ENCODE measurements at regions not wholly inside any gene's neighbourhood (a gene's known extent, or its start where the extent isn't known, plus 50 kb on each side); places are given as distances from the start of the nearest gene placed in this dataset.
A peak's percentile ranks its signal among the peaks of the same experiment; 100 is the strongest.

GRCh38 chrX:94058728-94059382 lies 384.8 kb downstream of the FAM133A start:
- Histone ChIP-seq H3K36me3 (no peaks in the 10 kb centered on the region), H3K27ac (replicated peaks in 1 of 4) (no peak overlapping the region), H3K9me3 (no peaks in the 10 kb centered on the region), H3K4me1 (no peaks in the 10 kb centered on the region), H3K4me3 (no peak overlapping the region), H3K27me3 (peaks cover 0 to 6% (median 0%) of the 10 kb centered on the region in 4 donors)
- no peak for DNase-seq (ENCODE audit: extremely low spot score)
- intact Hi-C loops (cut with DNase I): no loop called here
- 34% methylated on average over 9 of the region's 9 CpGs for WGBS
- TF ChIP-seq CTCF (IDR thresholded peaks at IDR 0.05): peak in 2 of 3 experiments; percentile 22 to 26
- no peak for TF ChIP-seq POLR2A (IDR thresholded peaks at IDR 0.05; ENCODE audit: low read depth)

GRCh38 chrX:94065091-94065490 lies 391.1 kb downstream of the FAM133A start:
- no peak for TF ChIP-seq POLR2AphosphoS5 (IDR thresholded peaks at IDR 0.05)
- TF ChIP-seq POLR2A (IDR thresholded peaks at IDR 0.05; ENCODE audit: low read depth): no peak
- no peak for TF ChIP-seq EP300 (IDR thresholded peaks at IDR 0.05)
- TF ChIP-seq CTCF (IDR thresholded peaks at IDR 0.05): no peak
- 79% methylated on average over 7 of the region's 7 CpGs for whole genome bisulfite sequencing
- no peak overlapping the region for H3K4me3 ChIP-seq
- no peak overlapping the region for H3K27ac ChIP-seq (replicated peaks in 1 of 4)
- H3K36me3 ChIP-seq: no peaks in the 10 kb centered on the region
- H3K9me3 ChIP-seq: no peaks in the 10 kb centered on the region
- no peak for DNase-seq (ENCODE audit: extremely low spot score)
- H3K4me1 ChIP-seq: no peaks in the 10 kb centered on the region
- intact Hi-C loops (cut with DNase I): no loop called here
- H3K27me3 ChIP-seq: no peaks in the 10 kb centered on the region

- TF ChIP-seq POLR2AphosphoS5 (IDR thresholded peaks at IDR 0.05) (no peak), POLR2A (IDR thresholded peaks at IDR 0.05; ENCODE audit: low read depth) (no peak), CTCF (IDR thresholded peaks at IDR 0.05) (no peak), EP300 (IDR thresholded peaks at IDR 0.05) (no peak)
- intact Hi-C loops (cut with DNase I): no loop called here
- Histone ChIP-seq H3K4me3 (no peak overlapping the region), H3K9me3 (no peaks in the 10 kb centered on the region), H3K36me3 (no peaks in the 10 kb centered on the region), H3K27me3 (no peaks in the 10 kb centered on the region), H3K4me1 (no peaks in the 10 kb centered on the region), H3K27ac (replicated peaks in 1 of 4) (no peak overlapping the region)
- DNase-seq (ENCODE audit: extremely low spot score): no peak
- WGBS: no CpG with 5 or more reads among the region's 1 CpG
Observed at GRCh38 chrX:94089149-94089548, 415.1 kb downstream of the FAM133A start.

GRCh38 chrX:94097868-94098267 lies 423.9 kb downstream of the FAM133A start:
- Histone ChIP-seq H3K27ac (replicated peaks in 1 of 4) (no peak overlapping the region), H3K4me1 (no peaks in the 10 kb centered on the region), H3K36me3 (no peaks in the 10 kb centered on the region), H3K9me3 (no peaks in the 10 kb centered on the region), H3K27me3 (no peaks in the 10 kb centered on the region), H3K4me3 (no peak overlapping the region)
- intact Hi-C loops (cut with DNase I): no loop called here
- TF ChIP-seq EP300 (IDR thresholded peaks at IDR 0.05) (no peak), POLR2AphosphoS5 (IDR thresholded peaks at IDR 0.05) (no peak), POLR2A (IDR thresholded peaks at IDR 0.05; ENCODE audit: low read depth) (no peak), CTCF (IDR thresholded peaks at IDR 0.05) (no peak)
- DNase-seq (ENCODE audit: extremely low spot score): no peak

GRCh38 chrX:94107981-94108380 lies 434.0 kb downstream of the FAM133A start:
- Histone ChIP-seq H3K4me3 (no peak overlapping the region), H3K4me1 (no peaks in the 10 kb centered on the region), H3K27me3 (no peaks in the 10 kb centered on the region), H3K9me3 (no peaks in the 10 kb centered on the region), H3K36me3 (no peaks in the 10 kb centered on the region), H3K27ac (replicated peaks in 1 of 4) (no peak overlapping the region)
- TF ChIP-seq EP300 (IDR thresholded peaks at IDR 0.05) (no peak), POLR2AphosphoS5 (IDR thresholded peaks at IDR 0.05) (no peak), POLR2A (IDR thresholded peaks at IDR 0.05; ENCODE audit: low read depth) (no peak), CTCF (IDR thresholded peaks at IDR 0.05) (no peak)
- intact Hi-C loops (cut with DNase I): no loop called here
- no CpG with 5 or more reads among the region's 3 CpGs for WGBS
- no peak for DNase-seq (ENCODE audit: extremely low spot score)
